H1 (cell line): ENCODE measurements at regions not wholly inside any gene's neighbourhood (a gene's known extent, or its start where the extent isn't known, plus 50 kb on each side); places are given as distances from the start of the nearest gene placed in this dataset.

Experiments used
- CTCF ChIA-PET: fragments of 300-600 bp; sonication (Branson Sonifier 250); formaldehyde crosslinking; loops from one replicate; lab custom pipeline; 2021; ENCODE audit not compliant: partially characterized antibody; lab: Charles Lee
- POLR2A ChIA-PET: fragments of 300-600 bp; sonication (Branson Sonifier 250); formaldehyde crosslinking; loops from one replicate; lab custom pipeline; 2021; ENCODE audit warnings: inconsistent platforms; ENCODE audit not compliant: partially characterized antibody; lab: Charles Lee
- DNase-seq, 2 experiments: peaks; one replicate each; pipeline versions ENCODE4 v3.0.0 to v3.0.0-alpha.2; 2010 to 2022; ENCODE audit warnings: low spot score in 2 of 2, low read depth in 1 of 2, mixed read lengths in 1 of 2
- FAIRE-seq: peaks from 2 replicates; lab custom pipeline; 2011; peaks lifted over from hg19 to GRCh38; lab: Jason Lieb, UNC
- H2AFZ ChIP-seq: 2 replicates; pipeline ENCODE4 v1.8.1; 2012; ENCODE audit warnings: low read length, inconsistent platforms
- H2AK5ac ChIP-seq: 2 replicates; pipeline ENCODE4 v1.6.1; 2013; ENCODE audit warnings: low read depth, low read length
- H2BK120ac ChIP-seq: replicated peaks from 2 replicates; pipeline ENCODE3; 2013; ENCODE audit warnings: low read depth, low read length, inconsistent platforms
- H2BK12ac ChIP-seq: 2 replicates; pipeline ENCODE4 v1.6.1; 2013; ENCODE audit warnings: low read depth, low read length
- H2BK15ac ChIP-seq: 2 replicates; pipeline ENCODE4 v1.6.1; 2013; ENCODE audit warnings: low read length
- H2BK20ac ChIP-seq: 2 replicates; pipeline ENCODE4 v1.6.1; 2013; ENCODE audit warnings: low read length
- H2BK5ac ChIP-seq: 2 replicates; pipeline ENCODE4 v1.6.1; 2013; ENCODE audit warnings: low read depth, low read length
- H3K14ac ChIP-seq: 2 replicates; pipeline ENCODE4 v1.6.1; 2013; ENCODE audit warnings: inconsistent platforms; ENCODE audit not compliant: insufficient read length
- H3K18ac ChIP-seq: 2 replicates; pipeline ENCODE4 v1.6.1; 2013; ENCODE audit warnings: low read length; ENCODE audit errors: extremely low read depth
- H3K23ac ChIP-seq: 2 replicates; pipeline ENCODE4 v1.6.1; 2013; ENCODE audit warnings: inconsistent platforms; ENCODE audit not compliant: insufficient read length
- H3K23me2 ChIP-seq: 2 replicates; pipeline ENCODE4 v1.6.1; 2013; ENCODE audit warnings: low read depth, low read length
- H3K27ac ChIP-seq: 2 replicates; pipeline ENCODE4 v1.6.1; 2011; ENCODE audit warnings: low read depth, low read length, inconsistent platforms
- H3K27me3 ChIP-seq, 4 experiments: replicated peaks in 1 of 4; 1 replicate in 1 of 4; 2 replicates in 3 of 4; pipeline versions ENCODE4 v1.6.1 to v1.8.1; 2011 to 2013; ENCODE audit warnings: low read length in 3 of 4, mild to moderate bottlenecking in 3 of 4, inconsistent platforms in 2 of 4, mixed read lengths in 2 of 4, moderate library complexity in 1 of 4; ENCODE audit not compliant: control insufficient read depth in 3 of 4, insufficient read depth in 3 of 4; ENCODE audit errors: extremely low read depth in 1 of 4
- H3K36me3 ChIP-seq, 4 experiments: 2 replicates each; pipeline versions ENCODE4 v1.6.1 to v1.8.1; 2011 to 2013; ENCODE audit warnings: mild to moderate bottlenecking in 4 of 4, low read length in 3 of 4, moderate library complexity in 2 of 4, control low read depth in 1 of 4, inconsistent platforms in 1 of 4; ENCODE audit not compliant: insufficient read depth in 4 of 4, control insufficient read depth in 2 of 4
- H3K4ac ChIP-seq: replicated peaks from 2 replicates; pipeline ENCODE3; 2013; ENCODE audit warnings: low read length, low read depth, mixed read lengths, inconsistent platforms; ENCODE audit not compliant: insufficient read length
- H3K4me1 ChIP-seq, 4 experiments: replicated peaks in 1 of 4; 1 replicate in 1 of 4; 2 replicates in 3 of 4; pipeline versions ENCODE4 v1.6.1 to v1.8.1; 2011 to 2013; ENCODE audit warnings: low read length in 3 of 4, inconsistent platforms in 2 of 4, mixed read lengths in 1 of 4; ENCODE audit not compliant: insufficient read depth in 4 of 4, control insufficient read depth in 3 of 4
- H3K4me2 ChIP-seq, 2 experiments: 2 replicates each; pipeline versions ENCODE4 v1.6.1 to v1.8.1; 2011 to 2013; ENCODE audit warnings: low read depth in 2 of 2, low read length in 2 of 2, control low read depth in 1 of 2, inconsistent platforms in 1 of 2, mild to moderate bottlenecking in 1 of 2; ENCODE audit not compliant: insufficient read depth in 1 of 2
- H3K4me3 ChIP-seq, 4 experiments: fragments of 200-600, 300-600 bp in 1 of 4; sonication (generic), shearing (Covaris generic), sonication (Bioruptor Twin) in 1 of 4; 2 replicates each; pipeline versions ENCODE4 v1.5.1 to v1.8.1; 2011 to 2016; ENCODE audit warnings: low read length in 4 of 4, low read depth in 3 of 4, control low read depth in 2 of 4, inconsistent platforms in 2 of 4, mild to moderate bottlenecking in 2 of 4, mixed read lengths in 1 of 4, moderate library complexity in 1 of 4; ENCODE audit not compliant: insufficient read depth in 2 of 4; ENCODE audit errors: extremely low read depth in 1 of 4
- H3K56ac ChIP-seq: replicated peaks from 2 replicates; pipeline ENCODE3; 2013; ENCODE audit warnings: low read depth, mild to moderate bottlenecking, mixed read lengths, low read length, inconsistent platforms; ENCODE audit not compliant: insufficient read length
- H3K79me1 ChIP-seq: 2 replicates; pipeline ENCODE4 v1.6.1; 2013; ENCODE audit warnings: low read depth, low read length, control low read depth
- H3K79me2 ChIP-seq, 2 experiments: 2 replicates each; pipeline versions ENCODE4 v1.6.1 to v1.8.1; 2012 to 2013; ENCODE audit warnings: low read length in 2 of 2, mild to moderate bottlenecking in 2 of 2, inconsistent platforms in 1 of 2; ENCODE audit not compliant: insufficient read depth in 2 of 2, control insufficient read depth in 1 of 2
- H3K9ac ChIP-seq, 4 experiments: replicated peaks in 1 of 4; 1 replicate in 1 of 4; 2 replicates in 3 of 4; pipeline versions ENCODE4 v1.6.1 to v1.8.1; 2011 to 2013; ENCODE audit warnings: low read depth in 3 of 4, low read length in 3 of 4, control low read depth in 2 of 4, mild to moderate bottlenecking in 2 of 4, moderate library complexity in 2 of 4, inconsistent platforms in 1 of 4; ENCODE audit errors: extremely low read depth in 1 of 4
- H3K9me3 ChIP-seq, 2 experiments: 2 replicates each; pipeline versions ENCODE4 v1.6.1 to v1.8.1; 2012 to 2013; ENCODE audit warnings: mild to moderate bottlenecking in 2 of 2, moderate library complexity in 2 of 2, control low read depth in 1 of 2, inconsistent platforms in 1 of 2, low read depth in 1 of 2, low read length in 1 of 2, mixed read lengths in 1 of 2; ENCODE audit not compliant: insufficient read depth in 2 of 2
- H4K20me1 ChIP-seq, 2 experiments: replicated peaks in 1 of 2; 2 replicates each; pipeline versions ENCODE3 to v1.8.1; 2011 to 2013; ENCODE audit warnings: inconsistent platforms in 2 of 2, low read length in 2 of 2, mild to moderate bottlenecking in 1 of 2; ENCODE audit not compliant: insufficient read depth in 2 of 2, control insufficient read depth in 1 of 2
- H4K5ac ChIP-seq: 2 replicates; pipeline ENCODE4 v1.6.1; 2013; ENCODE audit warnings: low read length, low read depth, mixed read lengths, inconsistent platforms; ENCODE audit not compliant: insufficient read length
- H4K8ac ChIP-seq: 2 replicates; pipeline ENCODE4 v1.8.0; 2013; ENCODE audit warnings: mild to moderate bottlenecking, moderate library complexity, low read length, inconsistent platforms; ENCODE audit not compliant: insufficient read depth; ENCODE audit errors: extremely low read depth
- H4K91ac ChIP-seq: replicated peaks from 2 replicates; pipeline ENCODE3; 2013; ENCODE audit warnings: low read length, mixed read lengths, inconsistent platforms; ENCODE audit not compliant: insufficient read length
- ASH2L ChIP-seq: fragments of 200-600, 300-600 bp; sonication (generic); IDR thresholded peaks from one replicate; pipeline ENCODE4 v1.7.1; 2017; ENCODE audit warnings: low read length
- ATF2 ChIP-seq: IDR thresholded peaks from 2 replicates; pipeline ENCODE4 v1.6.1; 2012; ENCODE audit warnings: low read length, inconsistent platforms
- KDM4A ChIP-seq: IDR thresholded peaks from one replicate; pipeline ENCODE4 v1.7.1; 2012; ENCODE audit warnings: low read depth, mild to moderate bottlenecking, moderate library complexity, low read length, inconsistent platforms; ENCODE audit not compliant: severe bottlenecking
- SP2 ChIP-seq: IDR thresholded peaks from 2 replicates; pipeline ENCODE4 v1.6.1; 2012; ENCODE audit warnings: mild to moderate bottlenecking, low read length, inconsistent platforms
- WGBS, 2 experiments: shearing (Covaris generic) in 1 of 2; methylation state at CpG; one replicate each; pipeline versions ENCODE4 v1.1.6 to v1.1.7; 2013 to 2015; ENCODE audit warnings: low lambda C conversion rate in 2 of 2, mixed read lengths in 2 of 2, inconsistent platforms in 1 of 2, low coverage in 1 of 2, missing lambda C conversion rate in 1 of 2; ENCODE audit not compliant: insufficient replicate concordance in 2 of 2, insufficient coverage in 1 of 2, insufficient read length in 1 of 2; ENCODE audit errors: extremely low coverage in 1 of 2, missing lambda C conversion rate in 1 of 2; 5-methylcytosine and 5-hydroxymethylcytosine counted together

GRCh38 chr1:118338936-118339335 is 153.9 kb upstream of the SPAG17 start:
- no peak for FAIRE-seq
- Histone ChIP-seq H3K18ac (no peak overlapping the region), H2BK20ac (no peak overlapping the region), H3K36me3 (no peaks in the 10 kb centered on the region), H2BK12ac (no peak overlapping the region), H3K23me2 (no peaks in the 10 kb centered on the region), H2BK120ac (no peak overlapping the region), H3K23ac (no peak overlapping the region), H3K79me2 (no peaks in the 10 kb centered on the region), H3K4me1 (peaks cover 0 to 3% (median 0%) of the 10 kb centered on the region in 4 experiments; a peak in 2 of 7 replicates), H3K14ac (no peak overlapping the region), H2BK5ac (no peak overlapping the region), H3K56ac (no peak overlapping the region), H2AFZ (no peak overlapping the region), H2BK15ac (no peak overlapping the region), H3K27ac (no peak overlapping the region), H2AK5ac (no peak overlapping the region), H4K91ac (no peak overlapping the region), H4K8ac (no peak overlapping the region), H3K27me3 (no peaks in the 10 kb centered on the region), H3K79me1 (no peaks in the 10 kb centered on the region), H3K4me3 (no peak overlapping the region), H4K5ac (no peak overlapping the region), H3K4me2 (no peak overlapping the region), H3K4ac (no peak overlapping the region), H4K20me1 (no peaks in the 10 kb centered on the region), H3K9ac (no peak overlapping the region), H3K9me3 (no peaks in the 10 kb centered on the region)
- ChIA-PET CTCF (interaction anchor here (0.6 kb wide), 1 partner anchor 115 kb away, joined by 3 read pairs; no protein-coding TSS in a partner anchor), POLR2A (no interaction called here)
- DNase-seq, result no peak
- TF ChIP-seq SP2 (no peak), KDM4A (no peak), ASH2L (no peak), ATF2 (no peak)
- 84% methylated on average over 3 of the region's 3 CpGs; no CpG with 5 or more reads in 1 of the 2 experiments for WGBS, 2 experiments
